GM04504 (cell line): ENCODE measurements at regions not wholly inside any gene's neighbourhood (a gene's known extent, or its start where the extent isn't known, plus 50 kb on each side); places are given as distances from the start of the nearest gene placed in this dataset.
"Not testable (repeated sequence)": the region's sequence is repeated elsewhere in the genome, so short reads cannot be mapped to it uniquely, and the experiment has no call there.

ENCODE experiments used
- DNase-seq: peaks from one replicate; pipeline ENCODE4 v3.0.0-alpha.2; 2012; ENCODE audit warnings: low read depth

DNA sequence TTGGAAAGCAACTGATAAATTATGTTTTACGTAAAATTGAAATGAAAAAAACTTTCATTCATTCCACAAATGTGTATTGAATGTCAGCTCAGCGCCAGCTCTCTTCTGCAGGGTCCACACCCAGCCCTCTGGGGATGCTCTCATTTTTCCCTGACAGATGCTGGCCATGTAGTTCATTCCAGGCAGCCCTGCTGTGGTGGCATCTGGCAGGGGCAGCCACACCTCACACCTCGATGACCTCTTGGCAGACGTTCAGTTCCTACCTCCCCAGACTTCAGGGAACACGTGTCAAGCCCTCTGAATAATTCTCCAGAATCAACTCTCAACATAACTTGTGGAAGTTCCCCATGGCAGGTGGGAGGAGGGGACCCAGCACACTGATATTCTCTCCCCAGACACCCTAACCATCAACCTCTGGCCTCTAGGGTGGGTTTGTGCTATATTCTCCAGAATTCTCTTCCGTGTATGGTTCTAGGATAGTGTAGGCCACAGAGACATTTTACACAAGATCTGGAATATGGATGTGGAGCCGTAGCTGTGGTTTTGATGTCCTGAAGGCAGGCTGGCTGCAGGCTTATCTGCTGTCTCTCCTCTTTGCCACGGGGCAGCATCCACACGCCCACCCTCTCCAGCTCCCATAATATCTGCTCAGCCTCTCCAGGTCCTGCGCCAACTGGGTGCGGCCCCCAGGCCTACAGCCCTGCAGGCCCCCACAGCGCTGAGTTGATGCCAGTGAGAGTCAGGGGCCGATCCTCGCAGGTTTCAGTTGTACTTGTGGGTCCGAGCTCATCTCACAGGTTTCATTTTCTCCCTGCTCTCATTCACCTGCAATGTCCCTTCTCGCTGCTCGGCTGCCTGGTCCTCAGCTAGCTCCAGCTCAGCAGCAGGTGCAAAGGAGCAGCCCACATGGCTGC lies 175.8 kb upstream of the ARID1B start:
- no peak for DNase-seq

DNA sequence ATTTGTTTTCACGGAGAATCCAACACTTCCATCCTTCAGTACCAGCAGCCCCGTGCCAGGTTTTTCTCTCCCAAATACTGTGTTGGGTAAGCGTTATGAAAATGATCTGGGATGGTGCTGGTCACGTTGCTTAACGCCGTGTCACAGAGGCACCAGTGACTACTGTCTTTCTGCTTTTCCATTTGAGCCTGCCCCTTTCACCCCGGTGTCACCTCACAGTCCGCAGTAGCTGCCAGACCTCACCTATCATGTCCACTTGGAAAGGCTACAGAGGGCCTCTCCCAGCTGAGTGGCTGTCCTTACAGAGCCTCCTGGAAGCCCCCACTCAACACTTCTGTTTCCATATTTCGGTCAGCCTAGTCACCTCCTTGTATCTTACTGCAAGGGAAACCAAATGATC lies 176.5 kb upstream of the ARID1B start:
- DNase-seq = no peak

DNA sequence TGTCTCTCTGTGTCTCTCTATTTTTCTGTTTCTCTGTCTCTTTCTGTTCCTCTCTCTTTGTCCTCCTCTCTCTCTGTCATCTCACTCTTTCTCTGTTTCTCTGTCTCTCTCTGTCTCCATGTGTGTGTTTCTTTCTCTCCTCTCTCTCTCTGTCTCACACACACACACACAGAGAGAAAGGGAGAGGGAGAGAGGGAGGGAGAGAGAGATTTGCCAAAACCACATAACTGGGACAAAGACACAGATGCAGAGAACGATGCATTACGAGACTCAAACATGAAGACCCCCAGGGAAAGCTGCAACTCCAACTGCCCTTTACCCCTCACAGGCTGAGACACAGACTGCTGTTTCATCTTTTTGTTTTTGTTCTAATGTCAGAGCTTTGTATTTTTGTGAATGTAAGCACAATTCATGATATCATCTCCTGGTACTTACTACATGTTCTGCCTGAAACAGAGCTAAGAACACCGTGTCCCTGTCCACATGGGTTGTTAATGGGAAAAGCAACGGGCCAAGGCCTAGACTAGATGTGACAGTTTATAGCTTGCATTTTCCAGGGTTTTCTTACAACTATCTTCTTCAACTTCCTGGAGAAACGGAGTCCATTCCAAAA lies 177.1 kb upstream of the ARID1B start:
- no peak for DNase-seq

DNA sequence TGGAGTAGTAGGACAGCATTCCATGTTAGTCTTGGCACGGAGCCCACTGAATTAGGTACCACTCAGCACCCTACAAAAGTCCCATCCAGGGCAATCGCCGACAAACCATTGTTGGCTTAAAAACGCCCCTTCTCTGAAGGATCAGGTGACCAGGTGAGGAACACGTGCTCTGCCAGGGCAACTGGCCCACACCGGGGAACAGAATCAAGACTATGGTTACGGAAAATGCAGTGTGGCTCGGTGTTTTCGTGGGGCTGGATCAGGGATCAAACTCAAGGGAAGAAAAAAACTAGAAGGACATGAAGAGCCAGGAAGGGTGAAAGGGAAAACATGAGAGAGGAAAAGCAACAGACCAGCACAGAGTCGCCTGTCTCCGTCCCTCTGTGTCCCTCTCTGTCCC lies 177.8 kb upstream of the ARID1B start:
- no peak for DNase-seq

DNA sequence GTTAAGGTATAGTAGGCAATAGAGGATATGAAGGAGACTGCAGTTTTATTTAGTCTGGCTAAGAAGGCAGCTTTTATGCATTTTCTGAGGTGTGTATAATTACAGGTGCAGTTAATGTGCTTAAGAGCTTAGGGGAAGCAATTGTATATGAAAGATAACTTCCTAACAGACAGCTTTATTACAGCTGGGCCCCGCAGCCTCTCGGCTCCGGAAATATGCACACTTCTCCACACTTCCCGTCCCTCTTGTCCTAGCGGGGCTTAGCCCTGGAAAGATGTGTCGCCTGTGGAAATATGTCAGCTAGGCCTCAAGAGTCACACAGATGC lies 178.4 kb upstream of the ARID1B start:
- DNase-seq = no peak

DNA sequence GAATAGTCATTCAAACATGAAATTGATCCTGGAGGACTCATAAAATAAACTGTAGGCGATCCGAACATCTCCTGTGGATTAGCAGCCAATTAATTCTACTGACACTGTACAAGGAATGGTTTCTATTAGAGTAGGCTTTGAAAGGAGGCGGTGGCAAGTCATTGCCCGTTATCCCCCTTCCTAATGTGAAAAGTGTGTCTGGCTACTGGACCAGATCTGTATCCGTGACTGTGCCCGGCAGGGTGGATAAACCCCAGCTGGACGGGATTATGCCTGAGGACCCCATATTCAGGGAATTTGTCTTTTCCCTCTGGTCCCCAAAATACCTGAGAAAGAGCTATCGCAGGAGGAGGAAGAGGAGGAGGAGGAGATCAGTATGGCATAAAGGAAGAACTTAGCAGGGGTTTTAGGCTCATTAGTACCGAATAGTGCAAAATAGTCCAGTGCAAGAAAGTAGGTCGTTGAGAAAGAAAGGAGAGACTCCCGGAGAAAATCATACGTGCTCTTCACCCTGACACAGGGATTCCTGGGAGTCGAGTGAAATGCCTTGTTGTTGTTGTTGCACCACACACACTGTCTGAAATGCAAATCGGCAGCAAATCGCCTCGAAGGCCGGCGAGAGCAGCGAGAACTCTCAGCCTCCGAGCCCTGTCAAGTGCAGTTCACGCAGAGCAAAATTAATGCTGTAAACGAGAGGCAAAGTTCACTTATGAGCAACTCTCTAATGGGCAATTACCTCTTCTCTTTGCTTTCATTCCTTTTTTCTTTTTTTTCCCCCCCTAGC lies 178.9 kb upstream of the ARID1B start:
- DNase-seq = no peak

DNA sequence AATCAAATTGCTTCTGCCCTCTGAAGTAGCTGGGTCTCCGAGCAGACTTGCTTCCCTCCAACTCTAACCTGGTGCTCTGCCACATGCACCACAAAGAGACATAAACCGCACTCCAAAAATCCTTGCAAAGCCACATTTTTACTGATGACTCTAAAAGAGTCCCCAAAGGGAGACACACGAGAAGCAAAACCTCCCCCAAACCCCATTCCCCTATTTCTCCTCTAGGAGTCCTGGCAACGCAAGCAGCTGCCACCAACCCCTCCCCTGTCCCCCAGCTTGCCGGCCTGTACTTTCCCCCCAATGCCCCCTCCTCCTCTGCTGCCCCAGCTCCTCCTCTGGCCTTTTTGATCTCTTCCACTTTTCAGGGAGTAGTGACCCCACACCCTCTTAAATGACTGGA lies 180.1 kb upstream of the ARID1B start:
- no peak for DNase-seq

DNA sequence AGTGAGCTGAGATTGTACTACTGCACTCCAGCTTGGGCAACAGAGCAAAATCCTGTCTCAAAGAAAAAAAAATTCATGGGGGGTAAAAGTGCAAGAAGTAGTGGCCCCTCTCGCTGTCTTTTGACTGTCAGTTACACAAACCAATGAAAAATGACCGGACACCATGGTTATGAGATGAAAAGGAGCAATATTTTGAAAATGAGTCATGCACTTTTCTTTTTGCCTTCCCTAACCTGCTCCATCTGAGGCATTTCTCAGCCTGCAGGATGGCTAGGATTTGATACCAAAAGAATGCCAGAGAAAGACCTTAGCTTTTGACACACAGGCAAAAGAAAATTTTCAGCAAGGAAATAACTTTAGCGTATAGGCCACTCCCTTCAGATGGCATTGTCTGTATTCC lies 181.7 kb upstream of the ARID1B start:
- no peak for DNase-seq

DNA sequence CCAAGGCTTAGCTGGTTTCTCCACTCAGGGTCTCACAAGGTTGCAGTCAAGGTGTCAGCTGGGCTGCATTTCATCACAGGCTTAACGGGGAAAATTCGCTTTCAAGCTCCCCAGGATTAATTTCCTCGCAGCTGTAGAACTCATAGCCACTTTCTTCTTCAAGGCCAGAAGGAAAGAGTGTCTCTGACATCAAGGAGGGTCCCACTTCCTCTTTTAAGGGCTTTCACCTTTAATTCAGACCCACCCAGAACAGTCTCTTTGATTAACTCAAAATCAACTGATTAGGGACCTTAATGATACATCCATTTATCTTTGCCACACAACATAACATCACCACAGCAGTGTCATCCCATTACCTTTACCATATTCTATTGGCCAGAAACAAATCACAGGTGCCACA lies 183.3 kb upstream of the ARID1B start:
- DNase-seq = no peak

DNA sequence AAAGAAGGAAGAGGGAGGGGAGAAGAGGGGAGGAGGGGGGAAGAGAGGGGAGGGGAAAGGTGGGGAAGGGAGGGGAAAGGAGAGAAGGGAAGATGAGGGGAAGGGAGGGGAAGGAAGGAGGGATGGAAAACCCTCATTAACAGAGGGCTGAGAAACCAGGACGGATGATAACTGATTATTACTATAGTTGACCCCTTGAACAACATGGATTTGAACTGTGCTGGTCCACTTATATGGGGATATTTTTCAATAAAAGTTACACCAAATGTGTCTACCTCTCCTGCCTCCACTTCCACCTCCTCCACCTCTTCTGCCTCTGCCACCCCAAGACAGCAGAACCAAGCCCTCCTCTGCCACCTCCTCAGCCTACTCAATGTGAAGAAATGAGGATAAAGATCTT lies 184.1 kb upstream of the ARID1B start:
- DNase-seq = no peak

DNA sequence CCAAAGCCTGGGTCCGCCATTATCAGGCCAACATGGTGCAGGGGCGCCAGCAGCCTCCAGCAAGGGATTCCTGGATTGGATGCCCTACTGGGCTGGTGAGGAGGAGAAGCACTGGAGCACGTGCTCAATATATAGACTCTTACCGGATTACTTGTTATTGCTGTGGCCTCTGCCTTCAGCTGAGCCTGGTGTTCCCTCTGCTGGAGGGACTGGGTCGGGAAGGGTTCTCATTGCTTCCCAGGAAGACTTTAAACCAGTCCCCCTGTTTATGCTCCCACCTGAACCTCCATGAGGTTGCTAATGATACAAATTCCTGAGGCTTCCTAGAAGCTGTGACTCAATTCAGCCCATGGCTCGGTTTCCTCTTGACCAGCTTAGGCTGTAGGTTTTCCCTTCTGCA lies 186.7 kb upstream of the ARID1B start:
- DNase-seq = no peak

DNA sequence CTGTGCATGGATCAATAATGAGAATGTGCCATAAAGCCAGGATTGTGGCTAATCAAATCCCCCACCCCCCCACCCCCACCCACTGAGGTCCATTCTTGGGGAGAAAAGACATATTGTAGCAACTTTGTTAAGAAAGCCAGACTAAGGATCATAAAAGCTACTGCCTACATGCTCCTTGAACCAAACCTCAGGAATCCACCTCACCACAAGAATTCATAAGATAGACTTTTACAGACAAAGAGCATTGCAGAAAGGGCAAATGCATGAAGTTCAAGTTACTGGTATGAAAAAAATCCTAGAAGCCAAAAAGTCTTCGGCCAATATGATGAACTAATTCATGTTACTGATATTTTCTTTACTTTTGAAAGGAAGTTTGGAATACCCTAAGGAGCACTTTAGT lies 187.9 kb upstream of the ARID1B start:
- DNase-seq = peak; percentile 17

DNA sequence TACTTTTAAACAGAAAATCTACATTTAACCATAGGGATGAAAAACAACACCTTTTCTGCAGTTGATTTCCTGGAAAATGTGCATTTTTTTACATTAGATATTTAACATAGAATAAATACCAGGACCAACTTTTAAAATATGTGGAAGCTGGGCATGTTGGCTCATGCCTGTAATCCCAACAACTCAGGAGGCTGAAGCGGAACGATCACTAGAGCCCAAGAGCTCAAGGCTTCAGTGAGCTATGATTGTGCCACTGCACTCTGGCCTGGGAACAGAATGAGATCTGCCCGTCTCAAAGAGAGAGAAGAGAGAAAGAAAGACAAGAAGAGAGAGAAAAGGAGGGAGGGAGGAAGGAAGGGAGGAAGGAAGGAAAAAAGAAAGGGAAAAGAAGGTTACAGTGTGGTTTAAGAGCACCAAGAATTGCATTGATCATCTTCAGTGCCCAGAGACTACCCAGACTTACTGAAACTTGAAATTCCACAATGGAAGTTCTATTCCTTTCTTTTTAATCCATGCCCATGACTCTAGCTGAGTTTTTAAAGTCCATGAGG lies 189.4 kb upstream of the ARID1B start:
- no peak for DNase-seq

DNA sequence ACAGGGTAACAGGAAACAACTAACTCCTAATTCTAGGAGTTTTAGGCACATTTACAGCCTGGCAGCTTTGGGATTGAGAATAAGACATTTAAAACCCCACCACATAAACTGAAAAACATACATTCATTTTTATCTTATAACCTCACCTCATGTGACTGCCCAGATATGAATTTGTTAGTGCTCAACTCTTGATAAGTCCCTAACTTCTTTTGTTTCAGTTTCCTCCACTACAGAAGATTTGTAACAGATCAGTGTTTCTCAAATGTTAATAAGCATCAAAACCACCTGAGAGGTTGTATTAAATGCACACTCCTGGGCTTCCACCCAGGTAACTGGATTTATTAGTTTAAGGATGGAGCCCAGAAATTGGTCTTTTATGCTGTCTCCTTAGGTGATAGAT lies 190.1 kb upstream of the ARID1B start:
- DNase-seq = no peak

DNA sequence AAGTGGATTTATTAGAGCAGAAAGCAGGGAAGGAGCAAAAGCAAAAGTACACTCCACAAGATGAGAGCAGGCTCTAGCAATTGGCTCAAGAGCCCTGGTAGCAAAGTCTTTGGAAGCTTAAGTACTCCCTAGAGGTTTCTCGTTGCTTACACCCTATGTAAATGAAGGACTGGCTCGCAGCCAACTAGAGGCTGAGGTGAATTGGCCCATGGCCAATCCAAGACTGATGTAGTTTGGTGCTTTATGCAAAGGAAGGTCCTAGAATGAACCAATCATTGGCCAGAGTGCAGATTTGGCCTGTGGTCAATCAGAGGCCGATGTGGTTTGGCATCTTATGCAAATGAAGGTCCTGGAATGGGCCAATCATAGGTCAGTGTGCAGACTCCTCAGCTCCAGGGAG lies 191.3 kb upstream of the ARID1B start:
- no peak for DNase-seq

DNA sequence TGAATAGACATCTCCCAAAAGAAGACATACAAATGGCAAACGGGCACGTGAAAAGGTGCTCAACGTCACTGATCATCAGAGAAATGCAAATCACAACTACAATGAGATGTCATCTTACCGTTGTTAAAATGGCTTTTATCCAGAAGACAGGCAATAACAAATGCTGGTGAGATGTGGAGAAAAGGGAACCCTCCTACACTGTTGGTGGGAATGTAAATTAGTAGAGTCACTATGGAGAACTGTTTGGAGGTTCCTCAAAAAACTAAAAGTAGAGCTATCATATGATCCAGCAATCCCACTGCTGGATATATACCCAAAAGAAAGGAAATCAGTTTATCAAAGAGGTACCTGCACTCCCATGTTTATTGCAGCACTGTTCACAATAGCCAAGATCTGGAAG lies 193.1 kb upstream of the ARID1B start:
- DNase-seq = not testable (repeated sequence)

DNA sequence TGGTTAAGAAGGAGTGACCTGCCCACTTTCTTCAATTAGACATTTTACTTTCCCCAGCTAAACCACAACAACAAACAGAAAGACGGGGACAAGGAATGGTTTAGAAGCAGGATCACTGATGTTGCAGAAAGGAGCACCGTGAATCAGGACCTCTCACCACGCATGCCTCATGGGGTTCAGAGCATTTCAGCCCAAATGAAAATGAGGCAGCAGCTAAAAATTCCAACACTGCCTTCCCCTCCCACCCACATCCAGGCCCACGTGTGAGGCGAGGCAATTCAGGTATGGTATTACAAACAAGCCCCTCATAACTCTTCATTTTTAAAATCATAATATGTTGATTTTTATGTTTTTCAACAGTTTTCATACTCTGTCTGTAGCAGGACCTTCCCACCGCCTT lies 194.1 kb upstream of the ARID1B start:
- DNase-seq = no peak

DNA sequence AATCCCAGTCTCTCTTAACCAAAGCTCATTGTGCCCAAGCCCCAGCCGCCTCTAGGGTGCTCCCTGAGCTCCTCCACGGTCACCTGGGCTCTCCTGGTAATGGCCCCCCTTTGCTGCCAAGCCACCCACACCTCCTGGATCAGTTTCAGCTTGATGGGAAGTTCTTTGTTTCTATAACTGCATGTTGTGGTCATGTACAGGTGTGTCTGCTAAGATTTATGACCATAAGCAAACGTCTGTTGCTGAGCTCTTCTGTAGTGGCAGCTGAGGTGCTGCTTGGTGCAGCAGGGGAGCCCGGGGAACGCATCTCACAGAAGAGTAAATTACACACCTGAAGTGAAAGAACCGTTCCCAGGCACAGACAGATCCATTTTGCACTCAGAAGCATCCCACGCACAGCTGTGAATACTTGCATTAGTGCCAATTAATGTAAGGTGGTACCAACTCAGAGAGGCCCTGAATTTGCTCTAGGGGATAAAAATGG lies 194.6 kb upstream of the ARID1B start:
- no peak for DNase-seq

DNA sequence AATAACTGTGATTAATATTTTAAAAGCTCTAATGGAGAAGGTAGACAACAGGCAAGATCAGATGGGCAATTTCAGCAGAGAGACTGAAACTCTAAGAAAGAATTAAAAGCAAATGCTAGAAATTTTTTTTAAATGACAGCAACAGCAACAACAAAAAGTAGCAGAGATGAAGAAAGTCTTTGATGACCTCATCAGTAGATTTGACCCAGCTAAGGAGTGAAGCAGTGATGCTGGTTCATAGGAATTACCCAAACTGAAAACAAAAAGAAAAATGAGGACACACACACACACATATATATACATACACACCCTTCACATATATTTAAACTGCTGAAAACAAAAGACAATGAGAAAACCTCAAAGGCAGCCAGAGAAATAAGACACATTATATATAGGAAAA lies 197.6 kb upstream of the ARID1B start:
- DNase-seq = no peak

DNA sequence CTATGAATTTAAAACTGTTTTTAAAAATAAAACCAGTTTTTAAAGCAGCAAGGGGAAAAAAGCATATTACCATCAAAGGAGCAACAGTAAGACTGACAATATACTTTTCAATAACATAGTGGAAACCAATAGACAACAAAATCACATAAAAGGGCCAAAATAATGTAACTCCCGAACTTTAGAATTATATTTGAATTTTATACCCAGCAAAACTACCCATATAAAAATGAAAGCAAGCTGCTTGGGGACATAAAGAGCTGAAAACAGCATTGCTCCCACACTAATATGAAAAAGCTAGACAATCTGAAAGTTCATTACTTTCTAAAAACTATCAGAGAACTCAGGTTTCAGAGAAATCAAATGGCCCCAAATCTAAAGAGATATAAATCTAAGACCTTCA lies 199.4 kb upstream of the ARID1B start:
- DNase-seq = no peak

DNA sequence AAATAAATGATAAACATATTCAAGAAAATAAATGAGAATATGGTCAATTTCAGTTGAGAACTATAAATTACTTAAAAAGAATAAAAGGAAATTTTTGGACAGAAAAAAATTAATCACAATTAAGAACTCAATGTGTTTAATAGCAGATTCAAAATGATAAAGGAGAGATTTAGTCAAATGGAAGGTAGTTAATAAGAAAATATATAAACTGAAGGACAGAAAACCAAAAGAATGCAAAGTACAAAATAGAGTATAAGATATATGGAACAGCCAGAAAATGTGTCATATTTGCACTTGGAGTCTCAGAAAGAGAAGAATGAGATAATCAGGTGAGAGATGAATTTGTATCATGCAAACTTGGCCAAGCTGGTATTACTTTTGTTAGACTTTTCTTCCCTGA lies 201.8 kb upstream of the ARID1B start:
- DNase-seq = no peak

DNA sequence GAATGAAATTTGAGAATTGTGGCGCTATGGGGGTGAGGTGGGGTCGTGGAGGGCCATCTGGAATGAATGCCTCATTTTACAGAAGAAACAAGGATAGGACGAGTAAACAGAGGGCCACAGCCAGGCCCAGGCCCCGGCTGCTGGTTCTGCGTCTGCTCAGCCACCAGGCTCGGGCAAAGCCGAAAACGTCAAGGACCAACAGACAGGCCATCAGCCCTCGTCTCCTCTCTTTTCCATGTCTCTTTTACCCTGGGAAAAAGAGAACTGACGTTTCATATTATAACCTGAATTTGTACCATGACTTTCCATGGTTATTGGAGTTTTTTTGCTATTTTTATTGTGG lies 212.4 kb upstream of the ARID1B start:
- no peak for DNase-seq
